Smooth muscle cell (in vitro differentiated cells): ENCODE measurements at regions not wholly inside any gene's neighbourhood (a gene's known extent, or its start where the extent isn't known, plus 50 kb on each side); places are given as distances from the start of the nearest gene placed in this dataset.

Experiments used
- DNase-seq: peaks from one replicate; lab custom pipeline; 2025; ENCODE audit not compliant: unreplicated experiment; lab: John Stamatoyannopoulos, UW
- H2AFZ ChIP-seq: fragments of 200-600 bp; sonication (generic); 2 replicates; pipeline ENCODE4 v1.6.0; 2016; ENCODE audit warnings: antibody characterized with exemption, low read depth, mild to moderate bottlenecking
- H3F3A ChIP-seq: fragments of 200-600 bp; sonication (generic); 2 replicates; pipeline ENCODE4 v1.6.0; 2017; ENCODE audit warnings: antibody characterized with exemption, low read depth
- H3K27ac ChIP-seq: fragments of 200-600 bp; sonication (generic); 2 replicates; pipeline ENCODE4 v1.5.1; 2016; ENCODE audit warnings: low read depth, mild to moderate bottlenecking
- H3K27me3 ChIP-seq: fragments of 200-600 bp; sonication (generic); 2 replicates; pipeline ENCODE4 v1.6.1; 2016; ENCODE audit warnings: low read depth, mild to moderate bottlenecking
- H3K36me3 ChIP-seq: fragments of 200-600 bp; sonication (generic); 2 replicates; pipeline ENCODE4 v1.5.1; 2016; ENCODE audit warnings: low read depth
- H3K4me1 ChIP-seq: fragments of 200-600 bp; sonication (generic); 2 replicates; pipeline ENCODE4 v1.5.1; 2016; ENCODE audit warnings: low read depth
- H3K4me2 ChIP-seq: fragments of 200-600 bp; sonication (generic); 2 replicates; pipeline ENCODE4 v1.6.0; 2016; ENCODE audit warnings: mild to moderate bottlenecking
- H3K4me3 ChIP-seq: fragments of 200-600 bp; sonication (generic); 2 replicates; pipeline ENCODE4 v1.5.1; 2016; ENCODE audit warnings: mild to moderate bottlenecking
- H3K79me2 ChIP-seq: fragments of 200-600 bp; sonication (generic); 2 replicates; pipeline ENCODE4 v1.6.0; 2016; ENCODE audit warnings: low read depth, mild to moderate bottlenecking
- H3K9ac ChIP-seq: fragments of 200-600 bp; sonication (generic); 2 replicates; pipeline ENCODE4 v1.6.0; 2016; ENCODE audit warnings: low read depth
- H3K9me3 ChIP-seq: fragments of 200-600 bp; sonication (generic); replicated peaks from 2 replicates; pipeline ENCODE4 v1.5.1; 2016; ENCODE audit warnings: low read depth
- H4K20me1 ChIP-seq: fragments of 200-600 bp; sonication (generic); 2 replicates; pipeline ENCODE4 v1.6.0; 2016; ENCODE audit warnings: low read depth
- WGBS: methylation state at CpG from one replicate; pipeline ENCODE4 v1.1.7; 2016; ENCODE audit warnings: low lambda C conversion rate; 5-methylcytosine and 5-hydroxymethylcytosine counted together
- TF ChIP-seq, protein P1 (sequence below): fragments of 200-600 bp; sonication (generic); IDR thresholded peaks from 2 replicates; pipeline ENCODE4 v1.5.1; 2017; ENCODE audit warnings: borderline replicate concordance, mild to moderate bottlenecking, antibody characterized with exemption; ENCODE audit not compliant: insufficient read depth, poor library complexity, severe bottlenecking

DNA sequence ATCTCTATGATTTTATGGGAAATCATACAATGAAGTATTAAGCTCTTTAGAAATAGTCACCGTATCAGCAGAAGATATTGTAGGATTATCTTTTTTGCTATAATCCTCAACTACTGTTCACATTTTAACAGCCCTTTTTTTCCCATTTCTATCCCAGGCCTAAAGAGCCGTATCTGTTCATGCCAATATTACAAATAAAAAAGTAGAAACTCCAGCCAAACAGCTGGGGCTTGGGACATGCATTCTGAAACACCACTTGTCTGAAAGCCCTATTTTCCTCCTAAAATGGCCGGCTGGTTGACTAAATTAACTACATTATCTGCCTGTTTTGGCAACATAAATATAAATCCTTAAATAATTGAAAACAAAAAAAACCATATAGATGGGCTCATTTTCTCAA, 477.8 kb downstream of the CDH2 start:
- H3K4me1 ChIP-seq: peaks cover 7% of the 10 kb centered on the region
- H3K9ac ChIP-seq: no peak overlapping the region
- no peak overlapping the region for H3K27ac ChIP-seq
- no peaks in the 10 kb centered on the region for H4K20me1 ChIP-seq
- no peaks in the 10 kb centered on the region for H3K27me3 ChIP-seq
- H3K9me3 ChIP-seq: no peaks in the 10 kb centered on the region
- TF ChIP-seq, protein P1, sequence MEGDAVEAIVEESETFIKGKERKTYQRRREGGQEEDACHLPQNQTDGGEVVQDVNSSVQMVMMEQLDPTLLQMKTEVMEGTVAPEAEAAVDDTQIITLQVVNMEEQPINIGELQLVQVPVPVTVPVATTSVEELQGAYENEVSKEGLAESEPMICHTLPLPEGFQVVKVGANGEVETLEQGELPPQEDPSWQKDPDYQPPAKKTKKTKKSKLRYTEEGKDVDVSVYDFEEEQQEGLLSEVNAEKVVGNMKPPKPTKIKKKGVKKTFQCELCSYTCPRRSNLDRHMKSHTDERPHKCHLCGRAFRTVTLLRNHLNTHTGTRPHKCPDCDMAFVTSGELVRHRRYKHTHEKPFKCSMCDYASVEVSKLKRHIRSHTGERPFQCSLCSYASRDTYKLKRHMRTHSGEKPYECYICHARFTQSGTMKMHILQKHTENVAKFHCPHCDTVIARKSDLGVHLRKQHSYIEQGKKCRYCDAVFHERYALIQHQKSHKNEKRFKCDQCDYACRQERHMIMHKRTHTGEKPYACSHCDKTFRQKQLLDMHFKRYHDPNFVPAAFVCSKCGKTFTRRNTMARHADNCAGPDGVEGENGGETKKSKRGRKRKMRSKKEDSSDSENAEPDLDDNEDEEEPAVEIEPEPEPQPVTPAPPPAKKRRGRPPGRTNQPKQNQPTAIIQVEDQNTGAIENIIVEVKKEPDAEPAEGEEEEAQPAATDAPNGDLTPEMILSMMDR: no peak
- DNase-seq: no peak
- no peaks in the 10 kb centered on the region for H3F3A ChIP-seq
- 75% methylated on average over 3 of the region's 3 CpGs for WGBS
- H3K4me3 ChIP-seq: no peak overlapping the region
- H3K36me3 ChIP-seq: no peaks in the 10 kb centered on the region
- H3K79me2 ChIP-seq: no peaks in the 10 kb centered on the region
- no peak overlapping the region for H3K4me2 ChIP-seq
- H2AFZ ChIP-seq: no peak overlapping the region

DNA sequence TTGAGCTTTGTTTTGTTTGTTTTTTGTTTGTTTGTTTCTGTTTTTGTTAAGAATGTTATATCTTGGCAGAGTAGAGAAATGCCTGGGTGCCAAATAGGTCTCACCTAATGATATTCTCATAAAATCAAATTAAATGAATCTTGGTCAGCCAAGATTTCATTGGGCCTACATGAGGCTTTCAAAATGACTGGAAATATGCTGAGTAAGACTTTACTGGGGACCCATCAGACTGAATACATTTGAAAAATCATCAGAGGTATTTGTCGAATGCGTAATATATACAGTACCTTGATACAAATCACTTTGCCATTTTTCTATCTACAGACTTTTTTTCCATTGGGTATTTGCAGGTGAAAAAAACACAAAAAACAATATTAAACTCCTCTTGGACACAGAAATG, 480.8 kb downstream of the CDH2 start:
- Histone ChIP-seq H3K4me3 (no peak overlapping the region), H3K4me2 (no peak overlapping the region), H3K27me3 (no peaks in the 10 kb centered on the region), H3K9me3 (no peaks in the 10 kb centered on the region), H2AFZ (no peak overlapping the region), H3K9ac (no peak overlapping the region), H3F3A (no peaks in the 10 kb centered on the region), H3K27ac (no peak overlapping the region), H4K20me1 (no peaks in the 10 kb centered on the region), H3K36me3 (no peaks in the 10 kb centered on the region), H3K4me1 (peaks cover 7% of the 10 kb centered on the region), H3K79me2 (no peaks in the 10 kb centered on the region)
- WGBS: 96% methylated on average over 2 of the region's 2 CpGs
- TF ChIP-seq, protein P1: no peak
- DNase-seq: no peak

DNA sequence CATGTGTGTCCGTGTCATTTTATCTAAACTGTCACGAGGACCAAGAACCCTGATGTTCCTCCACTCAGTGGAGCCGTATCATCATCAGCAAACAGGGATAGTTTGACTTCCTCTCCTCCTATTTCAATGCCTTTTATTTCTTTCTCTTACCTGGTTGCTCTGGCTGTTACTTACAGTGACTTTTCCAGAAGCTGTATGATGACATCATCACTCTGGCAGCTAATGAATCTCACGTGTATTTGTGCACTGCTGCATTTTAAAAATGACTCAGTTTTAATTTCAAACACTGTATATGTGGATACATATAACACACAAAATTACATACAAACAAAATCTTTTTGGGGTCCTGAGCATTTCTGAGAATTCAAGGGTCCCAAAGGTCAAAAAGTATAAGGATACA, 481.4 kb downstream of the CDH2 start:
- no peaks in the 10 kb centered on the region for H3K79me2 ChIP-seq
- DNase-seq: no peak
- WGBS: 69% methylated on average over 4 of the region's 4 CpGs
- H3K9ac ChIP-seq: no peak overlapping the region
- no peak overlapping the region for H3K4me3 ChIP-seq
- peaks cover 7% of the 10 kb centered on the region for H3K4me1 ChIP-seq
- no peak overlapping the region for H2AFZ ChIP-seq
- TF ChIP-seq, protein P1: no peak
- H3K9me3 ChIP-seq: no peaks in the 10 kb centered on the region
- H3K36me3 ChIP-seq: no peaks in the 10 kb centered on the region
- H3K4me2 ChIP-seq: no peak overlapping the region
- peak overlapping the region; percentile 58 for H3K27ac ChIP-seq
- no peaks in the 10 kb centered on the region for H3K27me3 ChIP-seq
- H4K20me1 ChIP-seq: no peaks in the 10 kb centered on the region
- no peaks in the 10 kb centered on the region for H3F3A ChIP-seq

GRCh38 chr18:27695052-27695451, 481.9 kb downstream of the CDH2 start:
- Histone ChIP-seq H3K79me2 (no peaks in the 10 kb centered on the region), H3K36me3 (no peaks in the 10 kb centered on the region), H3K4me1 (peaks cover 7% of the 10 kb centered on the region), H3K27ac (peak overlapping the region; percentile 58), H3K9ac (no peak overlapping the region), H3K9me3 (no peaks in the 10 kb centered on the region), H3K4me3 (no peak overlapping the region), H3K4me2 (no peak overlapping the region), H3K27me3 (no peaks in the 10 kb centered on the region), H3F3A (no peaks in the 10 kb centered on the region), H2AFZ (no peak overlapping the region), H4K20me1 (no peaks in the 10 kb centered on the region)
- WGBS: 94% methylated on average over 7 of the region's 7 CpGs
- no peak for DNase-seq
- TF ChIP-seq, protein P1: no peak
